ENCODE measurements at regions not wholly inside any gene's neighbourhood (a gene's known extent, or its start where the extent isn't known, plus 50 kb on each side); places are given as distances from the start of the nearest gene placed in this dataset.

GRCh38 chr6:54998576-54998975 is 152.0 kb downstream of the FAM83B start:
- no peak overlapping the region for H3K27ac ChIP-seq
- 80 to 87% methylated on average over 3 of the region's 3 CpGs for WGBS, 2 donors
- no peak for DNase-seq

GRCh38 chr6:55003719-55004430 is 157.3 kb downstream of the FAM83B start:
- no peaks in the 10 kb centered on the region for H3K27me3 ChIP-seq
- no peaks in the 10 kb centered on the region for H3K36me3 ChIP-seq
- no peak for TF ChIP-seq CTCF (IDR thresholded peaks at IDR 0.05)
- peaks cover 0 to 9% (median 0%) of the 10 kb centered on the region in 9 donors for H3K4me1 ChIP-seq
- intact Hi-C loops (cut with DNase I): no loop called here
- ATAC-seq (peak in 1 of 8 donors; percentile 80), DNase-seq (no peak)
- H3K27ac ChIP-seq: no peak overlapping the region
- peaks cover 0 to 17% (median 0%) of the 10 kb centered on the region in 11 donors for H3K9me3 ChIP-seq
- WGBS, 2 donors: 24 to 41% methylated on average over 4 of the region's 4 CpGs
- H3K4me3 ChIP-seq: no peak overlapping the region

More at GRCh38 chr6:54998576-54998975, 152.0 kb downstream of the FAM83B start:
- Histone ChIP-seq H3K4me1 (peaks cover 0 to 2% (median 0%) of the 10 kb centered on the region in 9 donors), H3K27me3 (no peaks in the 10 kb centered on the region), H3K36me3 (no peaks in the 10 kb centered on the region), H3K4me3 (no peak overlapping the region), H3K9me3 (peaks cover 0 to 16% (median 5%) of the 10 kb centered on the region in 11 donors)
- no peak for TF ChIP-seq CTCF (IDR thresholded peaks at IDR 0.05)
- no peak for ATAC-seq
- intact Hi-C loops (cut with DNase I): no loop called here

GRCh38 chr6:55009131-55009530 is 162.6 kb downstream of the FAM83B start:
- peaks cover 0 to 17% (median 0%) of the 10 kb centered on the region in 11 donors for H3K9me3 ChIP-seq
- no peak for TF ChIP-seq CTCF (IDR thresholded peaks at IDR 0.05)
- 44 to 50% methylated on average over 8 of the region's 8 CpGs for WGBS, 2 donors
- no peaks in the 10 kb centered on the region for H3K36me3 ChIP-seq
- ATAC-seq (no peak), DNase-seq (no peak)
- intact Hi-C loops (cut with DNase I): no loop called here
- no peaks in the 10 kb centered on the region for H3K27me3 ChIP-seq
- no peak overlapping the region for H3K4me3 ChIP-seq
- H3K27ac ChIP-seq: no peak overlapping the region
- H3K4me1 ChIP-seq: peaks cover 0 to 2% (median 0%) of the 10 kb centered on the region in 9 donors

GRCh38 chr6:55011034-55011433 is 163.3 kb upstream of the HCRTR2 start:
- Histone ChIP-seq H3K27me3 (no peaks in the 10 kb centered on the region), H3K9me3 (peaks cover 0 to 12% (median 0%) of the 10 kb centered on the region in 11 donors), H3K27ac (no peak overlapping the region), H3K36me3 (no peaks in the 10 kb centered on the region), H3K4me3 (no peak overlapping the region), H3K4me1 (peaks cover 0 to 7% (median 0%) of the 10 kb centered on the region in 9 donors)
- no peak for ATAC-seq
- intact Hi-C loops (cut with DNase I): loop anchor here in 1 of 10 donors (5.0 kb wide), 1 partner anchor 56 kb away; no protein-coding TSS in a partner anchor
- DNase-seq: no peak
- TF ChIP-seq CTCF (IDR thresholded peaks at IDR 0.05): no peak
- WGBS, 2 donors: 70 to 78% methylated on average over 3 of the region's 3 CpGs
